Upper lobe of right lung (tissue), 1 donor: ENCODE measurements at regions not wholly inside any gene's neighbourhood (a gene's known extent, or its start where the extent isn't known, plus 50 kb on each side); places are given as distances from the start of the nearest gene placed in this dataset.

Source experiments
- ATAC-seq: fragments of 200-7000 bp; cut with Tn5 transposase; one replicate; pipeline ENCODE4 v1.9.1; 2020; ENCODE audit warnings: mild to moderate bottlenecking, moderate library complexity
- DNase-seq: peaks from one replicate; pipeline ENCODE4 v3.0.0-alpha.2; 2020
- H3K27ac ChIP-seq: fragments of 200-600 bp; one replicate; pipeline ENCODE4 v1.8.0; 2022
- H3K27me3 ChIP-seq: fragments of 200-600 bp; one replicate; pipeline ENCODE4 v1.8.0; 2022; ENCODE audit warnings: mild to moderate bottlenecking
- H3K36me3 ChIP-seq: fragments of 200-600 bp; one replicate; pipeline ENCODE4 v1.8.0; 2022
- H3K4me1 ChIP-seq: fragments of 200-600 bp; one replicate; pipeline ENCODE4 v1.8.0; 2022
- H3K4me3 ChIP-seq: fragments of 200-600 bp; one replicate; pipeline ENCODE4 v1.8.0; 2022; ENCODE audit warnings: mild to moderate bottlenecking
- H3K9me3 ChIP-seq: fragments of 200-600 bp; one replicate; pipeline ENCODE4 v1.8.0; 2022
- CTCF ChIP-seq: fragments of 200-600 bp; IDR thresholded peaks from one replicate; pipeline ENCODE4 v1.8.0; 2022; ENCODE audit warnings: antibody characterized with exemption
- intact Hi-C: fragments of 100-400 bp; cut with DNase I; formaldehyde crosslinking; loops from one replicate; pipeline ENCODE4 v1.11.0; 2022
- donor health status: DM: no; HTN: yes; CAD: no; lungs with severe emphysema.

- ATAC-seq = no peak
- H3K4me1 ChIP-seq = no peaks in the 10 kb centered on the region
- no peaks in the 10 kb centered on the region for H3K27me3 ChIP-seq
- no peak overlapping the region for H3K27ac ChIP-seq
- TF ChIP-seq CTCF = no peak
- H3K9me3 ChIP-seq = no peaks in the 10 kb centered on the region
- no peaks in the 10 kb centered on the region for H3K36me3 ChIP-seq
- no peak for DNase-seq
- intact Hi-C loops = no loop called here
- no peak overlapping the region for H3K4me3 ChIP-seq
Observed at GRCh38 chr1:213425376-213426030, 374.5 kb downstream of the RPS6KC1 start.

- intact Hi-C loops = no loop called here
- no peak for TF ChIP-seq CTCF
- no peak for ATAC-seq
Observed at GRCh38 chr1:213429642-213430041, 378.6 kb downstream of the RPS6KC1 start.

GRCh38 chr1:213435715-213436114 lies 384.7 kb downstream of the RPS6KC1 start:
- no peak for TF ChIP-seq CTCF
- no peaks in the 10 kb centered on the region for H3K36me3 ChIP-seq
- no peaks in the 10 kb centered on the region for H3K27me3 ChIP-seq
- DNase-seq (no peak), ATAC-seq (no peak)
- no peaks in the 10 kb centered on the region for H3K4me1 ChIP-seq
- intact Hi-C loops = no loop called here
- no peak overlapping the region for H3K27ac ChIP-seq
- no peaks in the 10 kb centered on the region for H3K9me3 ChIP-seq
- H3K4me3 ChIP-seq = no peak overlapping the region

More at GRCh38 chr1:213429642-213430041, 378.6 kb downstream of the RPS6KC1 start:
- no peaks in the 10 kb centered on the region for H3K9me3 ChIP-seq
- DNase-seq = no peak
- H3K27ac ChIP-seq = no peak overlapping the region
- no peak overlapping the region for H3K4me3 ChIP-seq
- no peaks in the 10 kb centered on the region for H3K27me3 ChIP-seq
- H3K36me3 ChIP-seq = no peaks in the 10 kb centered on the region
- H3K4me1 ChIP-seq = no peaks in the 10 kb centered on the region

GRCh38 chr1:213438339-213438738 lies 387.3 kb downstream of the RPS6KC1 start:
- Histone ChIP-seq H3K9me3 (no peaks in the 10 kb centered on the region), H3K4me3 (no peak overlapping the region), H3K36me3 (no peaks in the 10 kb centered on the region), H3K27ac (no peak overlapping the region), H3K4me1 (no peaks in the 10 kb centered on the region), H3K27me3 (no peaks in the 10 kb centered on the region)
- intact Hi-C loops = no loop called here
- ATAC-seq (no peak), DNase-seq (no peak)
- TF ChIP-seq CTCF = no peak

GRCh38 chr1:213439703-213440102 lies 388.7 kb downstream of the RPS6KC1 start:
- no peak for ATAC-seq
- no peak for TF ChIP-seq CTCF
- H3K27me3 ChIP-seq = no peaks in the 10 kb centered on the region
- H3K27ac ChIP-seq = no peak overlapping the region
- no peaks in the 10 kb centered on the region for H3K4me1 ChIP-seq
- H3K9me3 ChIP-seq = no peaks in the 10 kb centered on the region
- no peaks in the 10 kb centered on the region for H3K36me3 ChIP-seq
- intact Hi-C loops = no loop called here
- DNase-seq = no peak
- H3K4me3 ChIP-seq = no peak overlapping the region

- Histone ChIP-seq H3K27me3 (no peaks in the 10 kb centered on the region), H3K4me3 (no peak overlapping the region), H3K36me3 (no peaks in the 10 kb centered on the region), H3K9me3 (no peaks in the 10 kb centered on the region), H3K27ac (no peak overlapping the region), H3K4me1 (no peaks in the 10 kb centered on the region)
- DNase-seq (no peak), ATAC-seq (no peak)
- intact Hi-C loops = no loop called here
- TF ChIP-seq CTCF = no peak
Observed at GRCh38 chr1:213440766-213441165, 389.7 kb downstream of the RPS6KC1 start.
